PC-3 (cell line): ENCODE measurements at regions not wholly inside any gene's neighbourhood (a gene's known extent, or its start where the extent isn't known, plus 50 kb on each side); places are given as distances from the start of the nearest gene placed in this dataset.

Source experiments
- ATAC-seq: fragments of 200-7000 bp; cut with Tn5 transposase; 2 replicates; pipeline ENCODE4 v1.9.1; 2020; ENCODE audit warnings: mild to moderate bottlenecking, moderate library complexity
- BruUV-seq: library from RNA; stranded (reverse); fragments of 400-500 nt; replicated peaks from 2 replicates; lab custom pipeline; 2021; lab: Mats Ljungman, UMichigan
- CTCF ChIA-PET: fragments of 300-600 bp; sonication (Branson Sonifier 250); formaldehyde crosslinking; loops from one replicate; lab custom pipeline; 2022; ENCODE audit warnings: antibody characterized with exemption; lab: Charles Lee
- POLR2A ChIA-PET: fragments of 300-600 bp; sonication (Branson Sonifier 250); formaldehyde crosslinking; loops from one replicate; lab custom pipeline; 2022; ENCODE audit warnings: antibody characterized with exemption; ENCODE audit not compliant: unreplicated experiment; lab: Charles Lee
- DNase-seq: peaks from one replicate; pipeline ENCODE4 v3.0.0-alpha.2; 2015
- H2AFZ ChIP-seq: fragments of 300-600 bp; sonication (generic); 2 replicates; pipeline ENCODE4 v1.6.0; 2016; ENCODE audit warnings: antibody characterized with exemption, low read length
- H3F3A ChIP-seq: fragments of 300-600 bp; sonication (generic); one replicate; pipeline ENCODE4 v1.6.0; 2017; ENCODE audit warnings: antibody characterized with exemption, low read length, control low read depth, mild to moderate bottlenecking; ENCODE audit not compliant: unreplicated experiment
- H3K27ac ChIP-seq: fragments of 300-600 bp; sonication (generic); 2 replicates; pipeline ENCODE4 v1.5.1; 2016; ENCODE audit warnings: mild to moderate bottlenecking, low read length
- H3K27me3 ChIP-seq: fragments of 300-600 bp; sonication (generic); 2 replicates; pipeline ENCODE4 v1.6.1; 2016; ENCODE audit warnings: low read length, mixed read lengths
- H3K36me3 ChIP-seq: fragments of 300-600 bp; sonication (generic); 2 replicates; pipeline ENCODE4 v1.6.1; 2016; ENCODE audit warnings: low read depth, mixed run types, low read length, mixed read lengths
- H3K4me1 ChIP-seq: fragments of 300-600 bp; sonication (generic); 2 replicates; pipeline ENCODE4 v1.5.1; 2016; ENCODE audit warnings: low read length; ENCODE audit not compliant: insufficient read depth
- H3K4me2 ChIP-seq: fragments of 300-600 bp; sonication (generic); 2 replicates; pipeline ENCODE4 v1.6.0; 2016; ENCODE audit warnings: low read length
- H3K4me3 ChIP-seq: fragments of 300-600 bp; sonication (generic); 2 replicates; pipeline ENCODE4 v1.5.1; 2016; ENCODE audit warnings: mild to moderate bottlenecking, low read length, mixed read lengths
- H3K79me2 ChIP-seq: fragments of 300-600 bp; sonication (generic); 2 replicates; pipeline ENCODE4 v1.6.1; 2017; ENCODE audit warnings: low read length, mixed read lengths
- H3K9ac ChIP-seq: fragments of 300-600 bp; sonication (generic); 2 replicates; pipeline ENCODE4 v1.6.0; 2016; ENCODE audit warnings: mild to moderate bottlenecking, low read length
- H3K9me2 ChIP-seq: fragments of 300-600 bp; sonication (generic); replicated peaks from 2 replicates; pipeline ENCODE4 v1.6.1; 2016; ENCODE audit warnings: mixed run types, low read length, mixed read lengths
- H3K9me3 ChIP-seq: fragments of 300-600 bp; sonication (generic); 2 replicates; pipeline ENCODE4 v1.6.1; 2016; ENCODE audit warnings: low read length, mixed read lengths
- H4K20me1 ChIP-seq: fragments of 300-600 bp; sonication (generic); 2 replicates; pipeline ENCODE4 v1.6.1; 2016; ENCODE audit warnings: low read length, mixed read lengths
- CTCF ChIP-seq: fragments of 300-600 bp; sonication (generic); conservative IDR thresholded peaks from 2 replicates; pipeline ENCODE4 v1.5.1; 2017; ENCODE audit warnings: antibody characterized with exemption, low read depth, mild to moderate bottlenecking, low read length
- EZH2 ChIP-seq: fragments of 300-600 bp; sonication (generic); IDR thresholded peaks from one replicate; pipeline ENCODE4 v1.6.1; 2017; ENCODE audit warnings: antibody characterized with exemption, mild to moderate bottlenecking, low read length; ENCODE audit not compliant: unreplicated experiment
- EZH2phosphoT487 ChIP-seq: fragments of 300-600 bp; sonication (generic); IDR thresholded peaks from 2 replicates; pipeline ENCODE4 v1.6.1; 2018; ENCODE audit warnings: mild to moderate bottlenecking, antibody characterized with exemption, low read length, borderline replicate concordance
- intact Hi-C: fragments of 100-400 bp; cut with micrococcal nuclease; formaldehyde crosslinking; loops from 2 replicates; pipeline ENCODE4 v1.9.0; 2023

GRCh38 chr2:88331239-88331638 is 121.3 kb downstream of the FOXI3 start:
- H3K4me1 ChIP-seq: 0 out of 2 replicates have a peak, but pooled peaks cover 6% of the 10 kb centered on the region
- H3K4me2 ChIP-seq: no peak overlapping the region
- no peaks in the 10 kb centered on the region for H4K20me1 ChIP-seq
- no TSS peak for BruUV-seq
- no peaks in the 10 kb centered on the region for H3K9me2 ChIP-seq
- ATAC-seq (no peak), DNase-seq (no peak)
- H3K9ac ChIP-seq: no peak overlapping the region
- H3F3A ChIP-seq: no peaks in the 10 kb centered on the region
- no peaks in the 10 kb centered on the region for H3K79me2 ChIP-seq
- intact Hi-C loops: no loop called here
- no peaks in the 10 kb centered on the region for H3K36me3 ChIP-seq
- ChIA-PET POLR2A (no interaction called here), CTCF (no interaction called here)
- peaks cover 51% of the 10 kb centered on the region for H3K27me3 ChIP-seq
- no peak overlapping the region for H3K4me3 ChIP-seq
- no peaks in the 10 kb centered on the region for H3K9me3 ChIP-seq
- TF ChIP-seq CTCF: no peak
- TF ChIP-seq EZH2: no peak
- TF ChIP-seq EZH2phosphoT487: no peak
- no peak overlapping the region for H2AFZ ChIP-seq
- H3K27ac ChIP-seq: no peak overlapping the region

GRCh38 chr2:88329815-88330603 is 122.5 kb downstream of the FOXI3 start:
- H3K9me2 ChIP-seq: no peaks in the 10 kb centered on the region
- H2AFZ ChIP-seq: no peak overlapping the region
- ATAC-seq (peak; percentile 66), DNase-seq (peak; percentile 48)
- no peaks in the 10 kb centered on the region for H3K9me3 ChIP-seq
- no peak overlapping the region for H3K4me3 ChIP-seq
- H3K9ac ChIP-seq: no peak overlapping the region
- H4K20me1 ChIP-seq: no peaks in the 10 kb centered on the region
- ChIA-PET CTCF (no interaction called here), POLR2A (no interaction called here)
- no peaks in the 10 kb centered on the region for H3K79me2 ChIP-seq
- TF ChIP-seq EZH2phosphoT487 (no peak), CTCF (no peak), EZH2 (no peak)
- intact Hi-C loops: no loop called here
- no peak overlapping the region for H3K27ac ChIP-seq
- H3K36me3 ChIP-seq: no peaks in the 10 kb centered on the region
- H3K4me2 ChIP-seq: no peak overlapping the region
- H3K4me1 ChIP-seq: 0 out of 2 replicates have a peak, but pooled peaks cover 6% of the 10 kb centered on the region
- no peaks in the 10 kb centered on the region for H3F3A ChIP-seq
- peaks cover 45% of the 10 kb centered on the region for H3K27me3 ChIP-seq
- BruUV-seq: no TSS peak
